ENCODE measurements at regions not wholly inside any gene's neighbourhood (a gene's known extent, or its start where the extent isn't known, plus 50 kb on each side); places are given as distances from the start of the nearest gene placed in this dataset.

- no peaks in the 10 kb centered on the region for H3K27me3 ChIP-seq (ENCODE audit: insufficient read depth, low read length)
- H3K4me3 ChIP-seq (ENCODE audit: low read depth, low read length, poor library complexity, severe bottlenecking): no peak overlapping the region
- H2AFZ ChIP-seq (ENCODE audit: low read length): no peak overlapping the region
- H3K36me3 ChIP-seq (ENCODE audit: insufficient read depth, low read length): no peaks in the 10 kb centered on the region
- H3K79me2 ChIP-seq (ENCODE audit: insufficient read depth, low read length): no peaks in the 10 kb centered on the region
- no peak overlapping the region for H3K9ac ChIP-seq (ENCODE audit: low read length)
- TF ChIP-seq EZH2 (IDR thresholded peaks at IDR 0.05; ENCODE audit: borderline replicate concordance, low read length) (no peak), CTCF (IDR thresholded peaks at IDR 0.05; ENCODE audit: low read length) (no peak)
- no peak overlapping the region for H3K27ac ChIP-seq (ENCODE audit: low read depth, low read length, poor library complexity, severe bottlenecking)
- no peaks in the 10 kb centered on the region for H3F3A ChIP-seq (ENCODE audit: insufficient read depth, low read length)
- no peak overlapping the region for H3K4me2 ChIP-seq (ENCODE audit: low read length)
- H3K9me2 ChIP-seq (ENCODE audit: low read depth, low read length): no peaks in the 10 kb centered on the region
- no peaks in the 10 kb centered on the region for H3K4me1 ChIP-seq (ENCODE audit: insufficient read depth, low read length, severe bottlenecking)
- H3K9me3 ChIP-seq (ENCODE audit: low read length): no peaks in the 10 kb centered on the region
- no peaks in the 10 kb centered on the region for H4K20me1 ChIP-seq (ENCODE audit: insufficient read depth, low read length)
These were observed 293.8 kb downstream of the SUCLG1 start for GRCh38 chr2:84165256-84165655.

- H3K79me2 ChIP-seq (ENCODE audit: insufficient read depth, low read length): no peaks in the 10 kb centered on the region
- H3K9me3 ChIP-seq (ENCODE audit: low read length): no peaks in the 10 kb centered on the region
- TF ChIP-seq CTCF (IDR thresholded peaks at IDR 0.05; ENCODE audit: low read length) (no peak), EZH2 (IDR thresholded peaks at IDR 0.05; ENCODE audit: borderline replicate concordance, low read length) (no peak)
- H3K9me2 ChIP-seq (ENCODE audit: low read depth, low read length): no peaks in the 10 kb centered on the region
- no peaks in the 10 kb centered on the region for H4K20me1 ChIP-seq (ENCODE audit: insufficient read depth, low read length)
- H3K4me2 ChIP-seq (ENCODE audit: low read length): no peak overlapping the region
- H3K27me3 ChIP-seq (ENCODE audit: insufficient read depth, low read length): no peaks in the 10 kb centered on the region
- no peaks in the 10 kb centered on the region for H3K4me1 ChIP-seq (ENCODE audit: insufficient read depth, low read length, severe bottlenecking)
- H3K36me3 ChIP-seq (ENCODE audit: insufficient read depth, low read length): no peaks in the 10 kb centered on the region
- no peak overlapping the region for H2AFZ ChIP-seq (ENCODE audit: low read length)
- H3F3A ChIP-seq (ENCODE audit: insufficient read depth, low read length): no peaks in the 10 kb centered on the region
- H3K4me3 ChIP-seq (ENCODE audit: low read depth, low read length, poor library complexity, severe bottlenecking): no peak overlapping the region
- H3K27ac ChIP-seq (ENCODE audit: low read depth, low read length, poor library complexity, severe bottlenecking): no peak overlapping the region
- no peak overlapping the region for H3K9ac ChIP-seq (ENCODE audit: low read length)
These were observed 298.6 kb downstream of the SUCLG1 start for GRCh38 chr2:84160453-84160852.

GRCh38 chr2:84158605-84159004 is 300.5 kb downstream of the SUCLG1 start:
- Histone ChIP-seq H3K4me3 (ENCODE audit: low read depth, low read length, poor library complexity, severe bottlenecking) (no peak overlapping the region), H3K79me2 (ENCODE audit: insufficient read depth, low read length) (no peaks in the 10 kb centered on the region), H4K20me1 (ENCODE audit: insufficient read depth, low read length) (no peaks in the 10 kb centered on the region), H3K36me3 (ENCODE audit: insufficient read depth, low read length) (no peaks in the 10 kb centered on the region), H3K4me2 (ENCODE audit: low read length) (no peak overlapping the region), H3K9me3 (ENCODE audit: low read length) (no peaks in the 10 kb centered on the region), H3K4me1 (ENCODE audit: insufficient read depth, low read length, severe bottlenecking) (no peaks in the 10 kb centered on the region), H3K9me2 (ENCODE audit: low read depth, low read length) (no peaks in the 10 kb centered on the region), H3K27ac (ENCODE audit: low read depth, low read length, poor library complexity, severe bottlenecking) (no peak overlapping the region), H2AFZ (ENCODE audit: low read length) (no peak overlapping the region), H3F3A (ENCODE audit: insufficient read depth, low read length) (no peaks in the 10 kb centered on the region), H3K27me3 (ENCODE audit: insufficient read depth, low read length) (no peaks in the 10 kb centered on the region), H3K9ac (ENCODE audit: low read length) (no peak overlapping the region)
- TF ChIP-seq EZH2 (IDR thresholded peaks at IDR 0.05; ENCODE audit: borderline replicate concordance, low read length) (no peak), CTCF (IDR thresholded peaks at IDR 0.05; ENCODE audit: low read length) (no peak)
